GM19023 (cell line): ENCODE measurements at regions not wholly inside any gene's neighbourhood (a gene's known extent, or its start where the extent isn't known, plus 50 kb on each side); places are given as distances from the start of the nearest gene placed in this dataset.

Source experiments
- ATAC-seq: cut with Tn5 transposase; IDR thresholded peaks from one replicate; pipeline ENCODE4 v1.9.1; 2021; ENCODE audit warnings: mild to moderate bottlenecking, moderate library complexity; ENCODE audit not compliant: unreplicated experiment

GRCh38 chr1:244219149-244219548 lies 168.1 kb downstream of the ZBTB18 start:
- no peak for ATAC-seq

GRCh38 chr1:244219802-244220201 lies 168.7 kb downstream of the ZBTB18 start:
- ATAC-seq = no peak

- no peak for ATAC-seq
Observed at GRCh38 chr1:244220410-244220809, 169.3 kb downstream of the ZBTB18 start.

- ATAC-seq = no peak
Observed at GRCh38 chr1:244221991-244222390, 170.9 kb downstream of the ZBTB18 start.

- no peak for ATAC-seq
Observed at GRCh38 chr1:244224487-244225430, 173.7 kb downstream of the ZBTB18 start.

GRCh38 chr1:244226435-244226834 lies 175.4 kb downstream of the ZBTB18 start:
- no peak for ATAC-seq

- ATAC-seq = no peak
Observed at GRCh38 chr1:244230470-244230869, 179.4 kb downstream of the ZBTB18 start.

GRCh38 chr1:244231193-244231571 lies 180.1 kb downstream of the ZBTB18 start:
- ATAC-seq = no peak

GRCh38 chr1:244231572-244232315 lies 180.7 kb downstream of the ZBTB18 start:
- no peak for ATAC-seq

- ATAC-seq = no peak
Observed at GRCh38 chr1:244234009-244234643, 183.0 kb downstream of the ZBTB18 start.

GRCh38 chr1:244235157-244235556 lies 184.1 kb downstream of the ZBTB18 start:
- ATAC-seq = no peak

- ATAC-seq = no peak
Observed at GRCh38 chr1:244236101-244236500, 185.0 kb downstream of the ZBTB18 start.

- ATAC-seq = no peak
Observed at GRCh38 chr1:244236721-244237120, 185.6 kb downstream of the ZBTB18 start.

GRCh38 chr1:244237445-244237844 lies 186.4 kb downstream of the ZBTB18 start:
- ATAC-seq = no peak

GRCh38 chr1:244239261-244239770 lies 188.2 kb downstream of the ZBTB18 start:
- ATAC-seq = no peak

GRCh38 chr1:244241438-244241837 lies 190.4 kb downstream of the ZBTB18 start:
- ATAC-seq = no peak

- no peak for ATAC-seq
Observed at GRCh38 chr1:244242446-244242845, 191.4 kb downstream of the ZBTB18 start.

GRCh38 chr1:244246334-244246733 lies 195.3 kb downstream of the ZBTB18 start:
- no peak for ATAC-seq

- ATAC-seq = no peak
Observed at GRCh38 chr1:244248426-244248825, 197.3 kb downstream of the ZBTB18 start.

GRCh38 chr1:244252211-244252610 lies 199.5 kb downstream of the ADSS2 start:
- no peak for ATAC-seq

- ATAC-seq = no peak
Observed at GRCh38 chr1:244254467-244254866, 197.2 kb downstream of the ADSS2 start.
